ENCODE measurements at regions not wholly inside any gene's neighbourhood (a gene's known extent, or its start where the extent isn't known, plus 50 kb on each side); places are given as distances from the start of the nearest gene placed in this dataset.

DNA sequence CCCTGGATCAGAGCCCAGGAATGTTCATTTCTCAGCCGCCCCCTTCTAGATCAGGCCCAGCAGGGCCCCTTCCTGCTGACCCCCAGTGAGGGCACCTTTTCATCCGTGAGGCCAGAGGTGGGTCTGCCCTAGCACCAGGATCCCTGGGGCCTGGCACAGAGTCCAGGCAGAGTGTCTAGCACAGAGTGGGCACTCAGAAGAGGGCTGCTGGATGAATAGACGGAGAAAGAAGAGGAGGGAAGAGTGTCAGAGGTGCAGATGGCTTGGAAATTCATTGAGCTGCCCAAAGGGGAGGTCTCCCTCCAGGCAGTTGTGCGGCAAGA, 106.5 kb downstream of the CPZ start:
- Mint-ChIP-seq H3K9me3 (peaks cover 0 to 2% (median 0%) of the 10 kb centered on the region in 7 donors), H3K27me3 (ENCODE audit: low read depth in 3 of 3) (peaks cover 9 to 12% (median 11%) of the 10 kb centered on the region in 3 donors), H3K4me3 (no peak overlapping the region), H3K27ac (no peak overlapping the region), H3K4me1 (no peaks in the 10 kb centered on the region), H3K36me3 (no peaks in the 10 kb centered on the region)
- H3K4me3 ChIP-seq (replicated peaks in 1 of 3; ENCODE audit: low read depth in 2 of 3, low read length in 3 of 3): no peak overlapping the region
- H3K4me1 ChIP-seq (ENCODE audit: control insufficient read depth in 1 of 2, insufficient read depth in 2 of 2, low read length in 2 of 2): no peaks in the 10 kb centered on the region
- no peak overlapping the region for H3K27ac ChIP-seq (ENCODE audit: low read depth in 1 of 2, low read length in 2 of 2)
- H2AFZ ChIP-seq (ENCODE audit: insufficient read depth, low read depth, low read length, poor library complexity, severe bottlenecking): no peak overlapping the region
- no peaks in the 10 kb centered on the region for H3K9me3 ChIP-seq (replicated peaks in 1 of 2; ENCODE audit: control insufficient read depth in 1 of 2, insufficient read depth in 1 of 2, low read length in 2 of 2)
- no peaks in the 10 kb centered on the region for H3K36me3 ChIP-seq (replicated peaks in 1 of 2; ENCODE audit: control insufficient read depth in 1 of 2, insufficient read depth in 2 of 2, low read length in 2 of 2)
- H3K27me3 ChIP-seq (ENCODE audit: control insufficient read depth in 2 of 2, insufficient read depth in 2 of 2, low read length in 2 of 2): no peaks in the 10 kb centered on the region
- intact Hi-C loops (cut with micrococcal nuclease): no loop called here
- no peaks in the 10 kb centered on the region for H3K79me2 ChIP-seq (ENCODE audit: insufficient read depth, low read length)
- DNase-seq: no peak
- WGBS (ENCODE audit: insufficient coverage): 75% methylated on average over 4 of the region's 4 CpGs
- no peak overlapping the region for H3K4me2 ChIP-seq (replicated peaks; ENCODE audit: extremely low read depth, low read length, poor library complexity, severe bottlenecking)
- no peak overlapping the region for H3K9ac ChIP-seq (ENCODE audit: insufficient read depth, low read length, poor library complexity, severe bottlenecking)
- TF ChIP-seq, protein P1, sequence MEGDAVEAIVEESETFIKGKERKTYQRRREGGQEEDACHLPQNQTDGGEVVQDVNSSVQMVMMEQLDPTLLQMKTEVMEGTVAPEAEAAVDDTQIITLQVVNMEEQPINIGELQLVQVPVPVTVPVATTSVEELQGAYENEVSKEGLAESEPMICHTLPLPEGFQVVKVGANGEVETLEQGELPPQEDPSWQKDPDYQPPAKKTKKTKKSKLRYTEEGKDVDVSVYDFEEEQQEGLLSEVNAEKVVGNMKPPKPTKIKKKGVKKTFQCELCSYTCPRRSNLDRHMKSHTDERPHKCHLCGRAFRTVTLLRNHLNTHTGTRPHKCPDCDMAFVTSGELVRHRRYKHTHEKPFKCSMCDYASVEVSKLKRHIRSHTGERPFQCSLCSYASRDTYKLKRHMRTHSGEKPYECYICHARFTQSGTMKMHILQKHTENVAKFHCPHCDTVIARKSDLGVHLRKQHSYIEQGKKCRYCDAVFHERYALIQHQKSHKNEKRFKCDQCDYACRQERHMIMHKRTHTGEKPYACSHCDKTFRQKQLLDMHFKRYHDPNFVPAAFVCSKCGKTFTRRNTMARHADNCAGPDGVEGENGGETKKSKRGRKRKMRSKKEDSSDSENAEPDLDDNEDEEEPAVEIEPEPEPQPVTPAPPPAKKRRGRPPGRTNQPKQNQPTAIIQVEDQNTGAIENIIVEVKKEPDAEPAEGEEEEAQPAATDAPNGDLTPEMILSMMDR (IDR thresholded peaks at IDR 0.05): no peak
- H4K20me1 ChIP-seq (ENCODE audit: insufficient read depth, low read length): no peaks in the 10 kb centered on the region

DNA sequence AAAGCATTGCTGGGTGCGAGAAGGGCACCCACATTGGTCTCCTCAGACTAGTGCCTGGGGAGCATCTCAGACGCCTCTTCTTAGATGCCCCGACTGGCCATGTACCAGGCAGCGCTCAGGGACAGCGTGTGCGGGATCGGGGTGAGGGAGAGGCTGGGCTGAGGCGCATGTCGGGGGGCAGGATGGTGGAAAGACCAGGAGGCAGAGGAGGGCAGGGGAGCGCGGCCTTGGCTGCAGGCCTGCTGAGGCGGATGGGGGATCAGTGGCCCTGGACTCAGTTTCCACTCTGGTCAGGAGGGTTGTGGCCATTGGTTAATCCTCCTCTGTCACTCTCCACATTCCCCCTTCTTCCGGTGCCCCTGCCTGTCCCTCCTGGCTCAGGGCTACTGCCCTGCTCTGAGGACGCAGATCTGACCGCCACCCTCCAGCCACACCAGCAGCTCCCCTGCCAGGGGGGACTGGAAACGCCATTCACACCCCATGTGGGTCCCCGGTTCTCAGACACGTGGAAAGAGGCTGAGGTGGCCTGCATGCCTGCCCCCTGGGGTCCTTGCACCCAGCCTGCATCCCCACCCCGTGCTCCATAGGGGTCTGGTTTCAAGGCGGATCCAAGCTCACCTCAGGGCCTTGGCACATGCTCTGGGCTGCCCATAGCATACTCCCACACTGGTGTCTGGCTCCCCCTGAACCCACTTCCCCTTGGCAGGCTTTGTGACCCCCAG, 105.9 kb downstream of the CPZ start:
- Mint-ChIP-seq H3K27ac (no peak overlapping the region), H3K36me3 (no peaks in the 10 kb centered on the region), H3K4me3 (no peak overlapping the region), H3K9me3 (peaks cover 0 to 2% (median 0%) of the 10 kb centered on the region in 7 donors), H3K4me1 (no peaks in the 10 kb centered on the region), H3K27me3 (ENCODE audit: low read depth in 3 of 3) (peaks cover 9 to 14% (median 12%) of the 10 kb centered on the region in 3 donors)
- Histone ChIP-seq H3K4me2 (replicated peaks; ENCODE audit: extremely low read depth, low read length, poor library complexity, severe bottlenecking) (no peak overlapping the region), H3K9ac (ENCODE audit: insufficient read depth, low read length, poor library complexity, severe bottlenecking) (no peak overlapping the region), H2AFZ (ENCODE audit: insufficient read depth, low read depth, low read length, poor library complexity, severe bottlenecking) (no peak overlapping the region), H3K9me3 (replicated peaks in 1 of 2; ENCODE audit: control insufficient read depth in 1 of 2, insufficient read depth in 1 of 2, low read length in 2 of 2) (no peaks in the 10 kb centered on the region), H4K20me1 (ENCODE audit: insufficient read depth, low read length) (no peaks in the 10 kb centered on the region), H3K27ac (ENCODE audit: low read depth in 1 of 2, low read length in 2 of 2) (no peak overlapping the region), H3K27me3 (ENCODE audit: control insufficient read depth in 2 of 2, insufficient read depth in 2 of 2, low read length in 2 of 2) (no peaks in the 10 kb centered on the region), H3K4me1 (ENCODE audit: control insufficient read depth in 1 of 2, insufficient read depth in 2 of 2, low read length in 2 of 2) (no peaks in the 10 kb centered on the region), H3K36me3 (replicated peaks in 1 of 2; ENCODE audit: control insufficient read depth in 1 of 2, insufficient read depth in 2 of 2, low read length in 2 of 2) (no peaks in the 10 kb centered on the region), H3K79me2 (ENCODE audit: insufficient read depth, low read length) (no peaks in the 10 kb centered on the region), H3K4me3 (replicated peaks in 1 of 3; ENCODE audit: low read depth in 2 of 3, low read length in 3 of 3) (no peak overlapping the region)
- intact Hi-C loops (cut with micrococcal nuclease): no loop called here
- no peak for DNase-seq
- TF ChIP-seq, protein P1 (IDR thresholded peaks at IDR 0.05): no peak
- WGBS (ENCODE audit: insufficient coverage): 91% methylated on average over 15 of the region's 20 CpGs
